NOMO-1 (cell line): ENCODE measurements at regions not wholly inside any gene's neighbourhood (a gene's known extent, or its start where the extent isn't known, plus 50 kb on each side); places are given as distances from the start of the nearest gene placed in this dataset.
"Not testable (repeated sequence)": the region's sequence is repeated elsewhere in the genome, so short reads cannot be mapped to it uniquely, and the experiment has no call there.

Experiments used
- DNase-seq, 2 experiments: peaks; one replicate each; lab custom pipeline; 2025; ENCODE audit not compliant: unreplicated experiment in 2 of 2; lab: John Stamatoyannopoulos, UW

- no peak for DNase-seq
Observed at GRCh38 chr21:15638856-15639549, 90.8 kb upstream of the USP25 start.

GRCh38 chr21:15640113-15640512 is 89.7 kb upstream of the USP25 start:
- DNase-seq = not testable (repeated sequence)

- no peak for DNase-seq
Observed at GRCh38 chr21:15644489-15644888, 85.3 kb upstream of the USP25 start.

GRCh38 chr21:15645830-15646229 is 84.0 kb upstream of the USP25 start:
- DNase-seq = no peak

GRCh38 chr21:15650735-15651134 is 79.0 kb upstream of the USP25 start:
- no peak for DNase-seq

- no peak for DNase-seq
Observed at GRCh38 chr21:15651172-15651571, 78.6 kb upstream of the USP25 start.

- DNase-seq = no peak
Observed at GRCh38 chr21:15653710-15654109, 76.1 kb upstream of the USP25 start.

GRCh38 chr21:15654171-15654570 is 75.6 kb upstream of the USP25 start:
- no peak for DNase-seq

GRCh38 chr21:15659753-15660422 is 69.9 kb upstream of the USP25 start:
- no peak for DNase-seq

GRCh38 chr21:15660423-15660804 is 69.4 kb upstream of the USP25 start:
- no peak for DNase-seq

GRCh38 chr21:15667010-15667409 is 62.8 kb upstream of the USP25 start:
- no peak for DNase-seq

GRCh38 chr21:15667819-15668218 is 62.0 kb upstream of the USP25 start:
- no peak for DNase-seq

GRCh38 chr21:15669247-15669646 is 60.5 kb upstream of the USP25 start:
- no peak for DNase-seq

GRCh38 chr21:15671188-15671587 is 58.6 kb upstream of the USP25 start:
- DNase-seq = no peak

GRCh38 chr21:15672578-15672977 is 57.2 kb upstream of the USP25 start:
- not testable (repeated sequence) for DNase-seq

GRCh38 chr21:15676935-15677334 is 52.8 kb upstream of the USP25 start:
- DNase-seq = no peak

- no peak for DNase-seq
Observed at GRCh38 chr21:15679630-15680029, 50.2 kb upstream of the USP25 start.
